Upper lobe of left lung (tissue), 6 donors: ENCODE measurements at regions not wholly inside any gene's neighbourhood (a gene's known extent, or its start where the extent isn't known, plus 50 kb on each side); places are given as distances from the start of the nearest gene placed in this dataset.

Experiments used
- ATAC-seq, 2 donors: fragments of 200-7000 bp; cut with Tn5 transposase; one replicate each; pipeline ENCODE4 v1.9.1; 2022; ENCODE audit warnings: mild to moderate bottlenecking in 2 of 2, moderate library complexity in 2 of 2; ENCODE audit not compliant: low FRiP score in 2 of 2
- DNase-seq, 2 donors: peaks; one replicate each; pipeline ENCODE4 v3.0.0-alpha.2; 2019 to 2020
- H3K27ac ChIP-seq, 4 donors: fragments of 200-600 bp; sonication (generic); one replicate each; pipeline ENCODE4 v1.5.1; 2016 to 2019
- H3K27me3 ChIP-seq, 4 donors: fragments of 200-600 bp; sonication (generic); one replicate each; pipeline ENCODE4 v1.5.1; 2017 to 2019
- H3K36me3 ChIP-seq, 4 donors: fragments of 200-600 bp; sonication (generic); one replicate each; pipeline ENCODE4 v1.5.1; 2016 to 2019
- H3K4me1 ChIP-seq, 4 donors: fragments of 200-600 bp; sonication (generic); one replicate each; pipeline ENCODE4 v1.5.1; 2018 to 2019
- H3K4me3 ChIP-seq, 4 donors: fragments of 200-600 bp; sonication (generic); one replicate each; pipeline ENCODE4 v1.5.1; 2017 to 2019; ENCODE audit warnings: mild to moderate bottlenecking in 2 of 4, moderate library complexity in 1 of 4
- H3K9me3 ChIP-seq, 4 donors: fragments of 200-600 bp; sonication (generic); one replicate each; pipeline ENCODE4 v1.5.1; 2018 to 2019
- CTCF ChIP-seq, 6 experiments: fragments of 450-650 bp in 4 of 6; fragments of 200-600 bp in 2 of 6; sonication (generic) in 2 of 6; IDR thresholded peaks; one replicate each; pipeline ENCODE4 v1.5.1; 2016 to 2019; ENCODE audit warnings: antibody characterized with exemption in 6 of 6
- EP300 ChIP-seq, 4 donors: sonication (generic); formaldehyde crosslinking; IDR thresholded peaks; one replicate each; pipeline ENCODE4 v1.5.1; 2017; ENCODE audit warnings: antibody characterized with exemption in 4 of 4, control low read depth in 2 of 4
- POLR2A ChIP-seq, 4 donors: fragments of 450-650 bp; IDR thresholded peaks; one replicate each; pipeline ENCODE4 v1.5.1; 2016 to 2017; ENCODE audit warnings: antibody characterized with exemption in 4 of 4, mild to moderate bottlenecking in 2 of 4
- POLR2AphosphoS5 ChIP-seq, 2 donors: sonication (generic); formaldehyde crosslinking; IDR thresholded peaks; one replicate each; pipeline ENCODE4 v1.5.1; 2017; ENCODE audit warnings: antibody characterized with exemption in 2 of 2
- WGBS, 2 donors: methylation state at CpG; one replicate each; pipeline ENCODE4 v1.1.5; 2017 to 2018; 5-methylcytosine and 5-hydroxymethylcytosine counted together
- donor health status: DM: no; HTN: no; CAD: no; lungs with moderate emphysema.
- donor health status: DM: no; HTN: yes; CAD: no; lungs with severe emphysema.

- H3K27me3 ChIP-seq: no peaks in the 10 kb centered on the region
- ATAC-seq (no peak), DNase-seq (no peak)
- H3K36me3 ChIP-seq: no peaks in the 10 kb centered on the region
- H3K27ac ChIP-seq: no peak overlapping the region
- H3K9me3 ChIP-seq: no peaks in the 10 kb centered on the region
- 88 to 90% methylated on average over 2 of the region's 2 CpGs for WGBS, 2 donors
- no peaks in the 10 kb centered on the region for H3K4me1 ChIP-seq
- H3K4me3 ChIP-seq: no peak overlapping the region
- TF ChIP-seq POLR2AphosphoS5 (IDR thresholded peaks at IDR 0.05) (no peak), CTCF (IDR thresholded peaks at IDR 0.05) (no peak), POLR2A (IDR thresholded peaks at IDR 0.05) (no peak), EP300 (IDR thresholded peaks at IDR 0.05) (no peak)
These were observed 154.3 kb upstream of the CWC22 start for GRCh38 chr2:180161415-180161814.

GRCh38 chr2:180159921-180160320 lies 152.8 kb upstream of the CWC22 start:
- Histone ChIP-seq H3K4me3 (no peak overlapping the region), H3K27ac (no peak overlapping the region), H3K4me1 (no peaks in the 10 kb centered on the region), H3K27me3 (no peaks in the 10 kb centered on the region), H3K36me3 (no peaks in the 10 kb centered on the region), H3K9me3 (no peaks in the 10 kb centered on the region)
- ATAC-seq (no peak), DNase-seq (no peak)
- WGBS, 2 donors: 78 to 88% methylated on average over 2 of the region's 2 CpGs
- TF ChIP-seq POLR2A (IDR thresholded peaks at IDR 0.05) (no peak), EP300 (IDR thresholded peaks at IDR 0.05) (no peak), CTCF (IDR thresholded peaks at IDR 0.05) (no peak), POLR2AphosphoS5 (IDR thresholded peaks at IDR 0.05) (no peak)

- 79 to 80% methylated on average over 2 of the region's 2 CpGs for WGBS, 2 donors
- Histone ChIP-seq H3K27me3 (no peaks in the 10 kb centered on the region), H3K4me1 (no peaks in the 10 kb centered on the region), H3K4me3 (no peak overlapping the region), H3K27ac (no peak overlapping the region), H3K36me3 (no peaks in the 10 kb centered on the region), H3K9me3 (no peaks in the 10 kb centered on the region)
- ATAC-seq: no peak
- no peak for TF ChIP-seq CTCF (IDR thresholded peaks at IDR 0.05)
- DNase-seq: no peak
These were observed 151.9 kb upstream of the CWC22 start for GRCh38 chr2:180158961-180159360.

- no peak for ATAC-seq
- TF ChIP-seq EP300 (IDR thresholded peaks at IDR 0.05) (no peak), POLR2A (IDR thresholded peaks at IDR 0.05) (no peak), CTCF (IDR thresholded peaks at IDR 0.05) (no peak), POLR2AphosphoS5 (IDR thresholded peaks at IDR 0.05) (no peak)
- H3K4me1 ChIP-seq: no peaks in the 10 kb centered on the region
- H3K9me3 ChIP-seq: no peaks in the 10 kb centered on the region
- DNase-seq: no peak
- H3K36me3 ChIP-seq: no peaks in the 10 kb centered on the region
- H3K27me3 ChIP-seq: no peaks in the 10 kb centered on the region
- H3K27ac ChIP-seq: no peak overlapping the region
- H3K4me3 ChIP-seq: no peak overlapping the region
These were observed 149.6 kb upstream of the CWC22 start for GRCh38 chr2:180156651-180157050.

GRCh38 chr2:180150606-180151005 lies 143.5 kb upstream of the CWC22 start:
- Histone ChIP-seq H3K27me3 (no peaks in the 10 kb centered on the region), H3K27ac (no peak overlapping the region), H3K36me3 (no peaks in the 10 kb centered on the region), H3K9me3 (no peaks in the 10 kb centered on the region), H3K4me3 (no peak overlapping the region), H3K4me1 (no peaks in the 10 kb centered on the region)
- TF ChIP-seq CTCF (IDR thresholded peaks at IDR 0.05) (no peak), POLR2AphosphoS5 (IDR thresholded peaks at IDR 0.05) (no peak), POLR2A (IDR thresholded peaks at IDR 0.05) (no peak), EP300 (IDR thresholded peaks at IDR 0.05) (no peak)
- 90 to 92% methylated on average over 1 of the region's 1 CpG for WGBS, 2 donors
- no peak for DNase-seq
- no peak for ATAC-seq
